Vagina (tissue), 2 donors: ENCODE measurements at regions not wholly inside any gene's neighbourhood (a gene's known extent, or its start where the extent isn't known, plus 50 kb on each side); places are given as distances from the start of the nearest gene placed in this dataset.

Experiments used
- CTCF ChIP-seq, 3 experiments: fragments of 450-650 bp in 2 of 3; fragments of 200-600 bp in 1 of 3; sonication (generic) in 1 of 3; IDR thresholded peaks; one replicate each; pipeline ENCODE4 v1.5.1; 2017 to 2019; ENCODE audit warnings: antibody characterized with exemption in 3 of 3, mild to moderate bottlenecking in 2 of 3, moderate library complexity in 2 of 3
- POLR2A ChIP-seq, 2 donors: fragments of 450-650 bp; IDR thresholded peaks; one replicate each; pipeline ENCODE4 v1.6.1; 2017; ENCODE audit warnings: antibody characterized with exemption in 2 of 2, mild to moderate bottlenecking in 2 of 2, moderate library complexity in 2 of 2
- POLR2AphosphoS5 ChIP-seq, 2 donors: sonication (generic); formaldehyde crosslinking; IDR thresholded peaks; one replicate each; pipeline ENCODE4 v1.9.0; 2017; ENCODE audit warnings: antibody characterized with exemption in 2 of 2, mild to moderate bottlenecking in 2 of 2, low read depth in 1 of 2; ENCODE audit not compliant: insufficient read depth in 1 of 2

GRCh38 chr14:36059531-36059930 is 117.0 kb downstream of the PTCSC3 start:
- TF ChIP-seq POLR2A (IDR thresholded peaks at IDR 0.05) (no peak), POLR2AphosphoS5 (IDR thresholded peaks at IDR 0.05; ENCODE audit: insufficient read depth in 1 of 2, low read depth in 1 of 2) (no peak), CTCF (IDR thresholded peaks at IDR 0.05) (no peak)
